ENCODE measurements at regions not wholly inside any gene's neighbourhood (a gene's known extent, or its start where the extent isn't known, plus 50 kb on each side); places are given as distances from the start of the nearest gene placed in this dataset.

GRCh38 chr3:148493631-148494030 lies 204.1 kb upstream of the AGTR1 start:
- Histone ChIP-seq H4K91ac (ENCODE audit: insufficient read depth, low read depth, low read length) (no peak overlapping the region), H2BK15ac (ENCODE audit: low read depth, low read length) (no peak overlapping the region), H3K18ac (ENCODE audit: low read depth, low read length) (no peak overlapping the region), H2BK120ac (ENCODE audit: low read depth, low read length) (no peak overlapping the region), H4K8ac (ENCODE audit: low read depth in 2 of 2, low read length in 2 of 2) (no peak overlapping the region), H3K4ac (ENCODE audit: low read depth, low read length) (no peak overlapping the region), H3K27me3 (ENCODE audit: control insufficient read depth, insufficient read depth, low read length) (no peaks in the 10 kb centered on the region; the same call in 1 of the 2 replicates), H2BK5ac (ENCODE audit: low read depth, low read length, poor library complexity, severe bottlenecking) (no peak overlapping the region), H3K4me1 (ENCODE audit: control insufficient read depth, insufficient read depth, low read length) (no peaks in the 10 kb centered on the region), H4K5ac (ENCODE audit: low read depth, low read length) (no peak overlapping the region), H2BK20ac (ENCODE audit: low read depth, low read length) (no peak overlapping the region), H3K27ac (ENCODE audit: insufficient read depth, low read length) (no peak overlapping the region), H3K9ac (ENCODE audit: low read depth, low read length) (no peak overlapping the region), H2AFZ (replicated peaks; ENCODE audit: low read length, poor library complexity) (no peak overlapping the region), H3K4me2 (ENCODE audit: low read depth, low read length) (no peak overlapping the region), H3K23ac (ENCODE audit: low read depth, low read length) (no peak overlapping the region), H3K79me1 (ENCODE audit: low read depth in 1 of 2, low read length in 2 of 2) (no peaks in the 10 kb centered on the region), H2AK9ac (replicated peaks; ENCODE audit: low read depth, low read length, poor library complexity) (no peak overlapping the region), H3K14ac (replicated peaks; ENCODE audit: low read depth, low read length) (no peak overlapping the region), H4K20me1 (ENCODE audit: insufficient read depth, low read length) (no peaks in the 10 kb centered on the region), H3K9me3 (ENCODE audit: control insufficient read depth, insufficient read depth, low read length) (no peaks in the 10 kb centered on the region), H3K36me3 (ENCODE audit: control insufficient read depth, insufficient read depth, low read length) (no peaks in the 10 kb centered on the region), H3K9me1 (ENCODE audit: insufficient read depth, low read length) (no peaks in the 10 kb centered on the region), H3K4me3 (ENCODE audit: insufficient read depth, low read depth, low read length) (no peak overlapping the region), H2AK5ac (ENCODE audit: low read depth, low read length) (no peak overlapping the region), H3K56ac (ENCODE audit: extremely low read depth, insufficient read depth, low read length) (no peak overlapping the region)
- intact Hi-C loops (cut with micrococcal nuclease) (no loop called here), in situ Hi-C loops (cut with MboI; ENCODE audit: low sequenced_read_pairs) (no loop called here), dilution Hi-C loops (cut with HindIII; ENCODE audit: low sequenced_read_pairs, unreplicated experiment) (no loop called here)
- no TSS peak for BruUV-seq (replicated peaks)
- CTCF ChIA-PET: no interaction called here
- TF ChIP-seq ELK1 (IDR thresholded peaks at IDR 0.05; ENCODE audit: borderline replicate concordance, low read depth, low read length) (no peak), MAFK (IDR thresholded peaks at IDR 0.05; ENCODE audit: low read depth, low read length) (no peak), RFX5 (IDR thresholded peaks at IDR 0.05; ENCODE audit: low read depth, low read length) (no peak), USF2 (IDR thresholded peaks at IDR 0.05; ENCODE audit: low read depth, low read length) (no peak), POLR2A (IDR thresholded peaks at IDR 0.05; ENCODE audit: low read depth, low read length) (no peak), CEBPB (IDR thresholded peaks at IDR 0.05; ENCODE audit: low read depth, low read length) (no peak), SMC3 (IDR thresholded peaks at IDR 0.05; ENCODE audit: low read depth, low read length) (no peak), MXI1 (IDR thresholded peaks at IDR 0.05; ENCODE audit: borderline replicate concordance, low read depth, low read length) (no peak), CHD1 (IDR thresholded peaks at IDR 0.05; ENCODE audit: low read depth, low read length) (no peak), MAZ (IDR thresholded peaks at IDR 0.05; ENCODE audit: borderline replicate concordance, low read depth, low read length) (no peak), FOS (IDR thresholded peaks at IDR 0.05; ENCODE audit: low read depth, low read length) (no peak)
- no peak for DNase-seq
- POLR2A ChIA-PET (ENCODE audit: unreplicated experiment): no interaction called here
- no CpG with 5 or more reads among the region's 3 CpGs for WGBS, 2 experiments (ENCODE audit: extremely low coverage in 2 of 2, insufficient read length in 1 of 2)
- ATAC-seq (ENCODE audit: low read depth): no peak

Data from IMR-90 (cell line).